Osteocyte (in vitro differentiated cells): ENCODE measurements at regions not wholly inside any gene's neighbourhood (a gene's known extent, or its start where the extent isn't known, plus 50 kb on each side); places are given as distances from the start of the nearest gene placed in this dataset.
"Not testable (repeated sequence)": the region's sequence is repeated elsewhere in the genome, so short reads cannot be mapped to it uniquely, and the experiment has no call there.

Experiments
- DNase-seq: peaks from one replicate; pipeline ENCODE4 v3.0.0; 2021; ENCODE audit warnings: mixed read lengths; ENCODE audit not compliant: unreplicated experiment; ENCODE audit errors: extremely low spot score
- H3K27ac Mint-ChIP-seq: one replicate; pipeline ENCODE4 v1.8.0; 2021; ENCODE audit warnings: mild to moderate bottlenecking, mixed read lengths; ENCODE audit not compliant: unreplicated experiment
- H3K27me3 Mint-ChIP-seq: one replicate; pipeline ENCODE4 v1.8.0; 2021; ENCODE audit warnings: mixed read lengths; ENCODE audit not compliant: unreplicated experiment
- H3K36me3 Mint-ChIP-seq: one replicate; pipeline ENCODE4 v1.8.0; 2021; ENCODE audit warnings: mixed read lengths; ENCODE audit not compliant: unreplicated experiment
- H3K4me1 Mint-ChIP-seq: one replicate; pipeline ENCODE4 v1.8.0; 2021; ENCODE audit warnings: mixed read lengths; ENCODE audit not compliant: unreplicated experiment
- H3K4me3 Mint-ChIP-seq: one replicate; pipeline ENCODE4 v1.8.0; 2021; ENCODE audit warnings: mild to moderate bottlenecking, moderate library complexity, mixed read lengths; ENCODE audit not compliant: unreplicated experiment
- H3K9me3 Mint-ChIP-seq: one replicate; pipeline ENCODE4 v1.8.0; 2021; ENCODE audit warnings: mixed read lengths; ENCODE audit not compliant: unreplicated experiment
- CTCF ChIP-seq: fragments of 200-600 bp; sonication (generic); IDR thresholded peaks from 2 replicates; pipeline ENCODE4 v1.5.0; 2021; ENCODE audit warnings: antibody characterized with exemption, mild to moderate bottlenecking, moderate library complexity

DNA sequence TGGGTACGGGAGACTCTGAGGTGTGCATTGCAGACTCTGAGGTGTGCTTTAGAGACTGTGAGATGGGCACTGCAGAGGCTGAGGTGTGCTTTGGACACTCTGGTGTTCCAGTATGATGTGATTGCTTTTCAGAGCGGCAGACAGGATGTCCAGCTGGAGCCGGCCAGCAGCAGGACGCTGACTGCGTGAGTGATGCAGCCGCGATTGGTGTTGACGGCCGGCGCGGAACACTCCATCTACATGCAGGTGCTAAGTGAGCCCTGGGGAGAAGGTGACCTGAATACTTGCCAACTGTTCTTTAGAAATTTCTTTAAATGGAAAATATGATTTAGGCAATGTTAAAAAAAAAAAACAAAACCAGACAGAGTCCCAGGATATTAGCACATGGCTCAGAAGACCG is 103.1 kb upstream of the PPP2R3B start:
- Mint-ChIP-seq H3K27ac (no peak overlapping the region), H3K4me3 (no peak overlapping the region), H3K4me1 (no peaks in the 10 kb centered on the region), H3K27me3 (no peaks in the 10 kb centered on the region), H3K9me3 (peaks cover 9% of the 10 kb centered on the region), H3K36me3 (no peaks in the 10 kb centered on the region)
- no peak for TF ChIP-seq CTCF
- no peak for DNase-seq

DNA sequence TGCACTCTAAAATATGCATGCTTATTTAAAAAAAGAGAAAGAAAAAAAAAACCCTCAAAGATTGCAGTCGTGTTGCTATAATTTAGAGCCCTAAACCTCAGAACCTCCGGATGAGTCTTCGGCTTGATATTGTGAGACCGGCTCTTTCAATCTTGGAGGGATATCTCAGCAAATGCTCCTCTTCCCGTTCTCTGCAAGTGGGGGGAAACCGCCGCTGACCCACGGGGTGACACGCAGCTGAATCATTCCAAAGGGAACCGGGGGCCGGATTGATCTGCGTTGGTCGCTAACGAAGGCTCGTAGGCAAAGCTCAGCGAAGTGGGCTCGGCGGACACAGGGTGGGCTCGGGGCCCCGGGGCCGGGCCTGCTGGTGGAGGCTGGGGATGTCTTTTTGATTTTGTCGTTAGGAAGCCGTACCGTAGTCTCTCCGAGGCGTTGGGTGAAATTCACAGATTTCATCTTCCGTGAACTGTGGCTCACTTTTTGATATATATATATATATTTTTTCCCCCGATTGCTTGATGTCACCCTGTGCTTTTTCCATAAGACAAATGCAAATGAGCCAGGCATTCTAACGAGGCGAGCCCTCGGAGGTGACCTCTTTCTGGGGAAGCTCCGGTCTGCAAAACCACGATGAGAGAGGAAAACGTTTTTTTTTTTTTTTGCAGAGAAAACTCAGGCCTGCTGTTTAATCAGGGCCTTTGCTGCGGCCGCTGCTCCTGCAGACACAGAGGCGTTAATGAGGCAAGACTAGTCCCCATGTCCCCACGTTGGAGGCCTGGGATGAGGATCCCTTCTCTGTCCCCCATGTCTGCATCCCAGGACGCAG is 110.7 kb upstream of the PPP2R3B start:
- H3K36me3 Mint-ChIP-seq: no peaks in the 10 kb centered on the region
- no peak for DNase-seq
- no peak for TF ChIP-seq CTCF
- peaks cover 10% of the 10 kb centered on the region for H3K27me3 Mint-ChIP-seq
- peaks cover 5% of the 10 kb centered on the region for H3K4me1 Mint-ChIP-seq
- no peak overlapping the region for H3K27ac Mint-ChIP-seq
- no peaks in the 10 kb centered on the region for H3K9me3 Mint-ChIP-seq
- no peak overlapping the region for H3K4me3 Mint-ChIP-seq

- not testable (repeated sequence) for H3K4me3 Mint-ChIP-seq, H3K27me3 Mint-ChIP-seq, H3K9me3 Mint-ChIP-seq, H3K36me3 Mint-ChIP-seq, DNase-seq, H3K4me1 Mint-ChIP-seq, H3K27ac Mint-ChIP-seq
Observed at GRCh38 chrX:498901-499300, 112.2 kb upstream of the PPP2R3B start.

DNA sequence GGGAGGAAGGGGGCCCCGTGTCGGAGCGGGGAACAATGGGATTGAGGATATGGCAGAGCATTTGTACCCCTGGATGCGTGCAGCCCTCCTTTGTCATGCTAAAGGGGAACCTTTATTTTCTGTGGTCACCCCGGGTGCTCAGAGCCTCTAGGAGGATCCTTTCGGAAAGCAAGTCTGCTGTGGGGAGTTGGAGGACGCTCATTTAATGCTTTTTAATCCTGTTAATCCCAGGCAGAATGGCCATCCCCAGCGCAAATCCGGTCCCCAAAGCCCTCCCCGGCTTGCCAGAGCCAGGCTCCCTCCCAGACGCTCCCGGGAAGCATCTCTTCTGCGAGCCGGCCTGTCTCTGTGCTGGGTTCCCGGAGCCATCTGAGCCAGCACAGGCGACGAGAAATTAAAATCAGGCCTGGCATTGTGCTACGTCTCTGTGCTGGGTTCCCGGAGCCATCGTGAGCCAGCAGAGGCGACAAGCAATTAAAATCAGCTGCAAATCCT is 113.2 kb upstream of the PPP2R3B start:
- H3K9me3 Mint-ChIP-seq: no peaks in the 10 kb centered on the region
- H3K27ac Mint-ChIP-seq: no peak overlapping the region
- peaks cover 5% of the 10 kb centered on the region for H3K4me1 Mint-ChIP-seq
- H3K4me3 Mint-ChIP-seq: peak overlapping the region; percentile 2
- TF ChIP-seq CTCF: no peak
- no peaks in the 10 kb centered on the region for H3K36me3 Mint-ChIP-seq
- H3K27me3 Mint-ChIP-seq: peaks cover 10% of the 10 kb centered on the region
- DNase-seq: no peak

GRCh38 chrX:500481-501010 is 113.8 kb upstream of the PPP2R3B start:
- no peak for TF ChIP-seq CTCF
- Mint-ChIP-seq H3K9me3 (no peaks in the 10 kb centered on the region), H3K36me3 (no peaks in the 10 kb centered on the region), H3K4me1 (peaks cover 5% of the 10 kb centered on the region), H3K4me3 (no peak overlapping the region), H3K27me3 (peaks cover 10% of the 10 kb centered on the region), H3K27ac (no peak overlapping the region)
- no peak for DNase-seq
